H9 (cell line): ENCODE measurements at regions not wholly inside any gene's neighbourhood (a gene's known extent, or its start where the extent isn't known, plus 50 kb on each side); places are given as distances from the start of the nearest gene placed in this dataset.

Experiments used
- DNase-seq: peaks from one replicate; pipeline ENCODE4 v3.0.0-alpha.2; 2017
- H2AFZ ChIP-seq: one replicate; pipeline ENCODE4 v1.6.1; 2013; ENCODE audit warnings: mild to moderate bottlenecking, low read length, control low read depth, moderate library complexity
- H2AK5ac ChIP-seq: 2 replicates; pipeline ENCODE4 v1.6.1; 2013; ENCODE audit warnings: low read length, control low read depth, mixed read lengths; ENCODE audit not compliant: insufficient read length
- H2BK120ac ChIP-seq: one replicate; pipeline ENCODE4 v1.6.1; 2013; ENCODE audit warnings: low read depth, mild to moderate bottlenecking, low read length, control low read depth, inconsistent platforms; ENCODE audit not compliant: poor library complexity, severe bottlenecking
- H2BK12ac ChIP-seq: 2 replicates; pipeline ENCODE4 v1.6.1; 2013; ENCODE audit warnings: low read length, control low read depth, mixed read lengths, low read depth; ENCODE audit not compliant: insufficient read length
- H2BK15ac ChIP-seq: 2 replicates; pipeline ENCODE4 v1.6.1; 2013; ENCODE audit warnings: low read depth, low read length, control low read depth
- H2BK20ac ChIP-seq: one replicate; pipeline ENCODE4 v1.6.1; 2013; ENCODE audit warnings: low read depth, mild to moderate bottlenecking, low read length, control low read depth, inconsistent platforms; ENCODE audit not compliant: poor library complexity, severe bottlenecking
- H2BK5ac ChIP-seq: 2 replicates; pipeline ENCODE4 v1.6.1; 2013; ENCODE audit warnings: low read length, control low read depth, mixed read lengths; ENCODE audit not compliant: insufficient read length
- H3K14ac ChIP-seq: 2 replicates; pipeline ENCODE4 v1.6.1; 2013; ENCODE audit warnings: low read length, control low read depth; ENCODE audit not compliant: insufficient read depth
- H3K18ac ChIP-seq: 2 replicates; pipeline ENCODE4 v1.6.1; 2013; ENCODE audit warnings: low read depth, mild to moderate bottlenecking, mixed read lengths, low read length, control low read depth; ENCODE audit not compliant: insufficient read length
- H3K23ac ChIP-seq: 2 replicates; pipeline ENCODE4 v1.6.1; 2013; ENCODE audit warnings: low read length, control low read depth, mixed read lengths, low read depth; ENCODE audit not compliant: insufficient read length
- H3K23me2 ChIP-seq: 2 replicates; pipeline ENCODE4 v1.6.1; 2013; ENCODE audit warnings: low read depth, mild to moderate bottlenecking, mixed read lengths, low read length, control low read depth; ENCODE audit not compliant: insufficient read length, poor library complexity, severe bottlenecking
- H3K27ac ChIP-seq: 2 replicates; pipeline ENCODE4 v1.5.1; 2013; ENCODE audit warnings: low read length, control low read depth, mixed read lengths, low read depth; ENCODE audit not compliant: insufficient read length
- H3K27me3 ChIP-seq: 2 replicates; pipeline ENCODE4 v1.6.1; 2013; ENCODE audit warnings: low read length, control low read depth, inconsistent platforms; ENCODE audit not compliant: insufficient read depth
- H3K4ac ChIP-seq: 2 replicates; pipeline ENCODE4 v1.6.1; 2013; ENCODE audit warnings: low read depth, mild to moderate bottlenecking, control low read depth, inconsistent platforms, low read length, moderate library complexity
- H3K4me1 ChIP-seq: 2 replicates; pipeline ENCODE4 v1.6.1; 2013; ENCODE audit warnings: low read length, control low read depth, inconsistent platforms; ENCODE audit not compliant: insufficient read depth
- H3K4me2 ChIP-seq: 2 replicates; pipeline ENCODE4 v1.6.1; 2013; ENCODE audit warnings: low read length, control low read depth, mixed read lengths; ENCODE audit not compliant: insufficient read length, insufficient read depth
- H3K56ac ChIP-seq: 2 replicates; pipeline ENCODE4 v1.6.1; 2013; ENCODE audit warnings: low read depth, mild to moderate bottlenecking, mixed read lengths, low read length, control low read depth; ENCODE audit not compliant: insufficient read length
- H3K79me1 ChIP-seq: 2 replicates; pipeline ENCODE4 v1.6.1; 2013; ENCODE audit warnings: low read depth, mild to moderate bottlenecking, moderate library complexity, low read length, control low read depth, inconsistent platforms; ENCODE audit not compliant: insufficient read depth, poor library complexity, severe bottlenecking
- H3K79me2 ChIP-seq: 2 replicates; pipeline ENCODE4 v1.6.1; 2013; ENCODE audit warnings: low read length, control low read depth, inconsistent platforms; ENCODE audit not compliant: insufficient read depth
- H3K9ac ChIP-seq: 2 replicates; pipeline ENCODE4 v1.6.1; 2013; ENCODE audit warnings: low read length, control low read depth, mixed read lengths; ENCODE audit not compliant: insufficient read length; ENCODE audit errors: extremely low read depth
- H3K9me3 ChIP-seq: one replicate; pipeline ENCODE4 v1.6.1; 2013; ENCODE audit warnings: low read depth, low read length, inconsistent platforms; ENCODE audit not compliant: control insufficient read depth
- H3T11ph ChIP-seq: one replicate; pipeline ENCODE4 v1.6.1; 2013; ENCODE audit warnings: mild to moderate bottlenecking, low read length, control low read depth, inconsistent platforms
- H4K20me1 ChIP-seq: one replicate; pipeline ENCODE4 v1.6.1; 2013; ENCODE audit not compliant: control insufficient read depth, insufficient read length, insufficient read depth
- H4K5ac ChIP-seq: 2 replicates; pipeline ENCODE4 v1.6.1; 2013; ENCODE audit warnings: low read depth, mild to moderate bottlenecking, mixed read lengths, low read length, control low read depth; ENCODE audit not compliant: insufficient read length
- H4K8ac ChIP-seq: replicated peaks from 2 replicates; pipeline ENCODE4 v1.6.1; 2013; ENCODE audit warnings: low read length, control low read depth, mixed read lengths, low read depth; ENCODE audit not compliant: insufficient read length
- H4K91ac ChIP-seq: 2 replicates; pipeline ENCODE4 v1.6.1; 2013; ENCODE audit warnings: low read depth, mild to moderate bottlenecking, moderate library complexity, mixed read lengths, low read length, control low read depth; ENCODE audit not compliant: insufficient read length
- H3K27ac Mint-ChIP-seq, 3 experiments: 2 replicates in 2 of 3; 3 replicates in 1 of 3; pipeline ENCODE4 v1.8.0; 2020 to 2021; ENCODE audit warnings: mixed read lengths in 3 of 3, mild to moderate bottlenecking in 1 of 3, moderate library complexity in 1 of 3
- H3K27me3 Mint-ChIP-seq: 2 replicates; pipeline ENCODE4 v1.8.0; 2021; ENCODE audit warnings: low read depth, mild to moderate bottlenecking, moderate library complexity, mixed read lengths
- H3K36me3 Mint-ChIP-seq, 3 experiments: 2 replicates in 2 of 3; 3 replicates in 1 of 3; pipeline ENCODE4 v1.8.0; 2020 to 2021; ENCODE audit warnings: low read depth in 3 of 3, mixed read lengths in 3 of 3; ENCODE audit not compliant: insufficient read depth in 1 of 3
- H3K4me1 Mint-ChIP-seq, 2 experiments: 2 replicates each; pipeline ENCODE4 v1.8.0; 2020; ENCODE audit warnings: mixed read lengths in 2 of 2
- H3K4me3 Mint-ChIP-seq, 2 experiments: 2 replicates in 1 of 2; 3 replicates in 1 of 2; pipeline ENCODE4 v1.8.0; 2020 to 2021; ENCODE audit warnings: mild to moderate bottlenecking in 2 of 2, mixed read lengths in 2 of 2, moderate library complexity in 1 of 2
- H3K9me3 Mint-ChIP-seq, 2 experiments: 2 replicates in 1 of 2; 3 replicates in 1 of 2; pipeline ENCODE4 v1.8.0; 2020; ENCODE audit warnings: mild to moderate bottlenecking in 2 of 2, mixed read lengths in 2 of 2, moderate library complexity in 1 of 2
- WGBS: extraction: QIAGEN DNeasy Blood & Tissue Kit; methylation state at CpG from one replicate; pipeline ENCODE4 v1.1.7; 2013; ENCODE audit warnings: missing lambda C conversion rate, low lambda C conversion rate, mixed read lengths; ENCODE audit not compliant: insufficient read length; ENCODE audit errors: extremely low coverage; 5-methylcytosine and 5-hydroxymethylcytosine counted together
- TF ChIP-seq, protein P1 (sequence below): fragments of 200-600 bp; sonication (generic); conservative IDR thresholded peaks from 3 replicates; pipeline ENCODE4 v1.8.0; 2021; ENCODE audit warnings: antibody characterized with exemption, mild to moderate bottlenecking

- Histone ChIP-seq H3K4me1 (no peaks in the 10 kb centered on the region), H4K91ac (no peak overlapping the region), H2BK15ac (no peak overlapping the region), H3K4me2 (no peak overlapping the region), H3K18ac (no peak overlapping the region), H3K4ac (no peak overlapping the region), H3K79me1 (no peaks in the 10 kb centered on the region), H2AFZ (no peak overlapping the region), H3T11ph (no peak overlapping the region), H3K23me2 (no peaks in the 10 kb centered on the region), H2BK5ac (no peak overlapping the region), H4K5ac (no peak overlapping the region), H2AK5ac (no peak overlapping the region), H2BK20ac (no peak overlapping the region), H3K27ac (no peak overlapping the region), H4K8ac (no peak overlapping the region), H3K79me2 (no peaks in the 10 kb centered on the region), H3K9ac (no peak overlapping the region), H3K9me3 (no peaks in the 10 kb centered on the region), H4K20me1 (no peaks in the 10 kb centered on the region), H2BK120ac (no peak overlapping the region), H3K14ac (no peak overlapping the region), H3K27me3 (no peaks in the 10 kb centered on the region), H3K23ac (no peak overlapping the region), H2BK12ac (no peak overlapping the region), H3K56ac (no peak overlapping the region)
- no CpG with 5 or more reads among the region's 2 CpGs for WGBS
- no peaks in the 10 kb centered on the region for H3K4me1 Mint-ChIP-seq
- no peak overlapping the region for H3K27ac Mint-ChIP-seq
- peaks cover 0 to 1% of the 10 kb centered on the region in 2 experiments; a peak in 2 of 5 replicates for H3K9me3 Mint-ChIP-seq
- no peak overlapping the region for H3K4me3 Mint-ChIP-seq
- H3K27me3 Mint-ChIP-seq, result no peaks in the 10 kb centered on the region
- TF ChIP-seq, protein P1, sequence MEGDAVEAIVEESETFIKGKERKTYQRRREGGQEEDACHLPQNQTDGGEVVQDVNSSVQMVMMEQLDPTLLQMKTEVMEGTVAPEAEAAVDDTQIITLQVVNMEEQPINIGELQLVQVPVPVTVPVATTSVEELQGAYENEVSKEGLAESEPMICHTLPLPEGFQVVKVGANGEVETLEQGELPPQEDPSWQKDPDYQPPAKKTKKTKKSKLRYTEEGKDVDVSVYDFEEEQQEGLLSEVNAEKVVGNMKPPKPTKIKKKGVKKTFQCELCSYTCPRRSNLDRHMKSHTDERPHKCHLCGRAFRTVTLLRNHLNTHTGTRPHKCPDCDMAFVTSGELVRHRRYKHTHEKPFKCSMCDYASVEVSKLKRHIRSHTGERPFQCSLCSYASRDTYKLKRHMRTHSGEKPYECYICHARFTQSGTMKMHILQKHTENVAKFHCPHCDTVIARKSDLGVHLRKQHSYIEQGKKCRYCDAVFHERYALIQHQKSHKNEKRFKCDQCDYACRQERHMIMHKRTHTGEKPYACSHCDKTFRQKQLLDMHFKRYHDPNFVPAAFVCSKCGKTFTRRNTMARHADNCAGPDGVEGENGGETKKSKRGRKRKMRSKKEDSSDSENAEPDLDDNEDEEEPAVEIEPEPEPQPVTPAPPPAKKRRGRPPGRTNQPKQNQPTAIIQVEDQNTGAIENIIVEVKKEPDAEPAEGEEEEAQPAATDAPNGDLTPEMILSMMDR, result peak; percentile 58
- DNase-seq, result no peak
- no peaks in the 10 kb centered on the region for H3K36me3 Mint-ChIP-seq
Observed at GRCh38 chr4:175891851-175892250, 79.8 kb upstream of the GPM6A start.
